SK-N-DZ (cell line): ENCODE measurements at regions not wholly inside any gene's neighbourhood (a gene's known extent, or its start where the extent isn't known, plus 50 kb on each side); places are given as distances from the start of the nearest gene placed in this dataset.

Source experiments
- DNase-seq: peaks from one replicate; pipeline ENCODE4 v3.0.0-alpha.2; 2015; ENCODE audit warnings: low spot score

DNA sequence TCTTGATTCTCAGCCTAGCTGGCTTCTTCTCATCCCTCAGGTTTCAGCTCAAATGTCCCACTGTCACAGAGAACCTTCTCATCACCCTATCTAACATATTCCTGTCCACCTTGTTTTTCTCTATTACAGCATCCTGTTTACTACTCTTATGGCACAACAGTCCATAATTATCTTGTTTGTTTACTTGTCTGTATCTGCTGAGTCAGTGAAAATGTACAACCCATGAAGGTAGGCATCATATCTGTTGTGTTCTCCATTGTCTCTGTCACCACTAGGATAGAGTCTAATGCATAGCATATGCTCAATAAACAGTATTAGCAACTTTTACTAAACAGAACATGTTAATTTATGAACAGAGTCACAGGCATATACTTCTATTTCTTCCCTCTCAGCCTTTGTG, 261.7 kb downstream of the ETAA1 start:
- no peak for DNase-seq

DNA sequence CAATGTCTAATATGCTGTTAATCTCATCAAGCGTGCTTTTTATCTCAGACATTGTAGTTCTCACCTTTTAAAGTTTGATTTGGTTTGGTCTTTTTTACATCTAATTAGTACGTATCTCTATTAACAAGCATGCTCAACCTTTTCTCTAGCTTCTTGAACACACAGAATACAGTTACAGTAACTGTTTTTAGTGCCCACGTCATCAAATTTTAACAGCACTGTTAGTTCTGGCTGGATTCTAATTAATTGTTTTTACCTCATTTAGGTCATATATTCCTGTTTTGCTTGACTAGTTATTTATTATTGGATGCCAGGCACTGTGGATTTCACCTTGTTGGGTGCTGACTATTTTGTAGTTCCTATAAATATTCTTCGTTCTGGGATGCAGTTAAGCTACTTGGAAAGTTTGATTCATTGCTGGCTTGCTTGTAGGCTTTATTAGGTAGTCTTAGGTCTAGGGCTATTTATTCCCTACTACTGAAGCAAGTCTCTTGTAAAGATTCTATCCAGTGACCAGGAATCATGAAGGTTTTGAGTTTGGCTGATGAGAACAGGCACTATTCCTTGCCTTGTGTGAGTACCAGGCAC, 263.0 kb downstream of the ETAA1 start:
- no peak for DNase-seq

DNA sequence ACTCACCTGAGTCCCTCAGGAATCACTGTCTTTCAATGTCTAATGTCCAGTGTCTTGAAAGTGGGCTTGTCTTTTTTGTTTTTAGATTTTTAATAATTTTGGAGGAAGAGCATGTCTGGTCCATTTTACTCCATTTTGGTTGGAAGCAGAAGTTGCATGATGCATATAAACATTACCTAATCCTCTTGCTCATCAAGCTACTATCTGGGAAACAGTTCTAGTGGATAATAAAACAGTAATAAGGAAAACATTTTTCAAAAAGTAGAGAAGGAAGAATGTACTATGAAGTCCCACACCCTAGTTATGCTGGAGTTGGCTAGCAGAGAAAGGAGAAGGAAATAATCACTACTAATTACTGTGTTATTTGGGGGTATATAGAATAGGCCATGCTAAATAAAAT, 263.7 kb downstream of the ETAA1 start:
- DNase-seq: no peak

DNA sequence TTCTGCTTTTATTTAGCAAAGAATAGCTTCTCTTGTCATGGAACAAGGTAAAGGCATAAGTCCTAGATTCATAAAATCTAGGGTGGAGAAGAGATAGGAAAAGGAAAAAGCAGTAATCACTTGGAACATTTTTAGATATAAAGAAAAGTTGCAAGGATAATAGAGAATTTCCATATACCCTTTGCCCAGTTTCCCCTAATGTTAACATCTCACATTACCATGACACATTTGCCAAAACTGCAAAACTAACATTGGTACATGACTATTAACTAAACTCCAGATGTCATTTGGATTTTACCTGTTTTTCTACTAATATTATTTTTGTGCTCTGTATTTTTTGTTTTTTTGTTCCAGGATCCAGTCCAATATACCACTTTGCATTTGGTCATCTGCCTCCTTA, 265.1 kb downstream of the ETAA1 start:
- DNase-seq: no peak

DNA sequence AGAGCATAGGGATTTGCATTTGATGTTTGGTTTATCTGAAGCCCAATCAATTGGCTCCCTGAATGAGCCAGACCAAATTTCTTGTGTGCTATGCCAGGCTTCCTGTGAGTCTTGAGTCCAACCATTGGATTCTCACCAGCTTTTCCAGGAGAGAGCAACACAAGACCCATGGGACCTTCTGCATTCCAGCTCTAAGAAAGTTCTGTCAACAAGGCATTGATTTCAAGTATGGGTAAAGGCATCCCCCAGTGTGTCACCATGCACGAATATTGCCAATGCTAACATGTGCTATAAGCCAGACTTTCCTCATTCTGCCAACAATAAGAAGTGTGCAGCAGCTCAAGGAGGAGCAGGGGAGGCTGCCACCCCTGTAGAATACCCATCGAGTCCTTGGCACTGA, 266.6 kb downstream of the ETAA1 start:
- no peak for DNase-seq

DNA sequence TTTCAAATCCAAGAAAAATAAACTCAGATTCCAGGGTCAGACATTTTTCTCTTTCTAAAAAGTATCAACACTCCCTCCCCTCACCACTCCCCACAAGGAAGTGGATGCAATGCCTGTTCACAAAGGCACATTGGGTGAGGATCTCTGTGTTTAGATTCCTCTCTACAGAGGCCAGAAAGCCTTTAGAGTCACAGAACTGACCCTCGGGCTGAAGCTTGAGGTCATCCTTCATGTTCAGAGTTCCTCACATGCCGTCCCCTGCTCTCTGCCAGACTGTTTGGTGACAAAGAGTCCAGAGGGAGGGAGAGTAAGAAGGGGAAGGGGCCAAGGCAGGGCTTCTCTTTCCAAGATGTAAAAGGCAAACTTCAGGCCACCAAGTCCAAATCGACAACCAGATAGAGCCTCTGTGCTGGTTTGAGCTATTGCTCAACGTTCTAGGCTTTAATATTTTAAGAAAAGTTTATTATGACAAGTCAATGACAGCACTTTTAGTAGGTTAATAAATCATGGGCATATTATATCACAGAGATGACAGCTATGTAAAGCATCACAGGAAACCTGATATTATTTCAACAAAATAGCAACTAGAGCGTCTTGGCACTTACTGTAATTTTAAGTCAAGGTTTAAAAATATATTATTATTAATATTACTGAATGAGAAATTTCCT, 269.4 kb downstream of the ETAA1 start:
- DNase-seq: no peak

DNA sequence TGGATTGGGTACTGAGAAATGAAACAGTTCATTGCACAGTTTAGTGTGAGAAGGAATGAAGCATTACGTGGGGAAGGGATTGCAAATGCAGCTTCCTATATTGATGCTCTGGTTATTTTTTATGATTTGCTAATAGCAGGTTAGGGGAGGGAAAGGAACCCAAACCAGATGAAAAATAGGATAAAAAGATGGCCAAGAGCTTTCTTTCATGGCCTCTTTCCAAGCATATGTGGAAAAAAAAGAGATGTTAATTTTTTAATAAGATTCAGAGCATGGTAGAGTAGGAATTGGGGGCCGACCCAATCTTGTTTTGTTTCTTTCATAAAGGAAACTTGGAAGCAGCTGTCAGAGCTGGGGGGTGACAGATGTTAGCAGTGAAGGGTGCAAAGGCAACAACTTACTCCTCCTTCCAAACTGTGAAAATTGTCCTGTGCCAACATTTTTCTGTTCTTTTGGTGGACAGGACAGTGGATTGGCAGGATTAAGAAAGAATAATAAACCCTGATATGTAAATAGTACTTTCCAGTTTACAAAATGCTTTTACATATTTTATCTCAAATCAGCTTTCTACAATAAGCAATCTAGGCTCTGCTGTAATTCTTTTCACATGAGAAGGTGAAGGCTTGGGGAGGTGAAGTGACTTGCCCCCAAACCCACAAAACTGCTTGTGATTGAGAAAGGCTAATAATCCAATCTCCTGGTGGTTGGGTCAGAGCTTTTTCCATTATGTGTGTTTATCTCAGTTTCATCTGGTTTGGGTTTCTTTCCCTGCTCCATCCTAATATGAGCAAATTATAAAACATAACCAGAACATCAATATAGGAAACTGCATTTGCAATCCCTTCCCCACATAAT, 270.1 kb downstream of the ETAA1 start:
- no peak for DNase-seq

DNA sequence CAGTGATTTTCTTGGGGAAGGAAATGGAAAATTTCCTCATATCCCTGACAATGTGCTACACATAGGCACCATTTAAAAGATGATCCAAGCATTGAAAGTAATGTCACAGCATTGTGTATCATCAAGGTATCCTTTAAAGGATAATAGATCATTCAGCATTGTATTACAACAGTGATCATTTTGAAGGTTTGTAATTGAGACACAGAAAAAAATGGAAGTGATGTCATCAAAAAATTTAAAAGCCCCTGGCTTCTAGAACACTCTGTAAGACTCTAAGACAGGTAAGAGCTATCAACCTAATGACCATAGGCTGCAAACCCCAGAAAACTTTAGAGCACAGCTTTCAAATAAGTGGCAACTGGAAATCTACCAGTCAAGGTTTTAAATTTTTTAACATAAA, 271.4 kb downstream of the ETAA1 start:
- DNase-seq: no peak

DNA sequence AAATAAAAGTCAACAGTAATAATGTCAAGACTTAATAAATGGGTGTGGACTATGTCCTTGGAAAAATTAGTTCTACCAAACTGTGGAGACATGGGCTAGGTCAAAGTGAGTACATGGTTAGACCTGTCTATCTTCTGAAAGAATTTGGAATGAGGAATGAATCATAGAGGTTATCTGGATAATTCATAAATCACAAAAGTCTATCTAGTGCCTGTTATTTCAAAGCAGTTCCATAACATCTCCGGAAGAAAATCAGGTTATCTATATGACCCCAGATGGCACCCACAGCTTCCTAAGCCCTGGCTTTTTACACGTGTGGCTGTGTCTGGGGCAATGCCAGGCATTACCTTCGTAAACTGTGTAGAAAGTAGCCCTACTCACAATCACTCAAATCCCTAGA, 272.0 kb downstream of the ETAA1 start:
- no peak for DNase-seq

DNA sequence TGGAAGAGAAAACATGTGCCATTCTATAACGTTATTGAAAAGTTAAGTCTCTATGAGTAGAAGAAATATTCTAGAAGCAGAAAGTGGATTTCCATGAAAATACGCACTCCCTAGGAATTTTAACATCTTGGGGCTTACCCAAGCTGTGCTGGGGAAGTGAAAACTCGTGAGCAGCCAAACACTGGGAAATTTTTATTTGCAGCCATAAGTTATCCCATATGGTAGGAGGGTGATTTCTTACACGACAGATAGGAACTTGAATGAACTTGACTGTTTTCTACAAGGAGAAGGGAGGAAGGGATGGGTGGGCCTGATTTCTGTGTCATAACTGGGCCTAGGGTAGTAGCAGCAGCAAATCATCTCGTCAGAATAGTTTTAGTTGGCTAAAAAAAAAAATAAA, 272.6 kb downstream of the ETAA1 start:
- no peak for DNase-seq

DNA sequence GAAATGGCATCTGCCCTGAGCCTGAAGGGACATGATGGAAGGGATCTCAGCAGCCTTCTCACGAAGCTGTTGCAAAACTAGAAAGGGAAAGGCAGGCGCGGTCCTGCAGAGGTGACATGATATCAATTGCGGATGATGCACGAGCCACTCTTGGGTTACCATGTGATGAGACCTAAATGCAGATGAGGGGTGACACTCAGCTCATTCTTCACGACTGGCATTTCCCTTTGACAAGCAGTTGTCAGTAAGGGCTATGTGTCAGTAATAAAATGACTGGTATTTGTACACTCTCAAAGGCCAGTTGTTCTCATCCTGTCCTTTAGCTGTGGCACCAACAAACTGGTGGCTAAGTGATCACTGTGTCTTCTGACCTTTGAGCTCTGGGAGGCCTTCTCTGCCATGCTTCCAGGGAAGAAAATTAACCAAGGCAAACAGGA, 273.6 kb downstream of the ETAA1 start:
- DNase-seq: no peak

DNA sequence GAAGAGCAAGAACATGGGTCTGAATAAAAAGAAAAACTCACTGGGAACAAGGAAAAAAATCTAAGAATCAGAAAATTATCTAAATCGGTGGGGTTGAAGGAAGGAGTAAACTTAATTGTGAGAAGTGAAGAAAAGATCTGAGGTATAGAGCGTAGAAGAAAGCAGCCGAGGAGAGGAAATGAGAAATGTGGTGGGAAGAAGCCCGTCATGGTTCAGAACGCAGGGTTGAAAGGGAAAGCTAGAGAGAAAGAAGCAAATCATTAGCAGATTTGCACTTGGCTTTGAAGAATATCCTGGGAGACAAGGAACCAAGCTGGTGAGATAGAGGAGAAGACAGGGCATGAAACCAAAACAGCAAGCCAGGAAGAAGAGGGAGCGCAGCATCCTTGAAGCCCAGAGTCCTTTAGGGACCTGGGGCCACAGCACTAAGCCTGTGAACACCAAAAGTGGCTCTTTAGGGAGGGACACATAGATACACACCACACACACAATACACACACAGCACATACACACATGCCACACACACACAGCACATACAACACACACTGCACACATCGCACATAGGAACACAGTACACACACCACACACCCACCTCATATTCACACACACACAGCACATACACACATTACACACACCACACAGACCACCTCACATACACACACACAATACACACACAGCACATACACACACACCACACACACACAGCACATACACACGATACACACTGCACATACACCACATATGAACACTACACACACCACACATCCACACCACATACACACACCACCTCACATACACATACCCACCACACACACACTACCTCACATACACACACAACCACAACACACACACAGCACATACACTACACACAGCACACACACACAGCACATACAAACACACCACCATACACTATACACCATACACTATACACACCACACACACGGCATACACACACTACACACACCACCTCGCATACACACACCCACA, 274.6 kb downstream of the ETAA1 start:
- DNase-seq: no peak

DNA sequence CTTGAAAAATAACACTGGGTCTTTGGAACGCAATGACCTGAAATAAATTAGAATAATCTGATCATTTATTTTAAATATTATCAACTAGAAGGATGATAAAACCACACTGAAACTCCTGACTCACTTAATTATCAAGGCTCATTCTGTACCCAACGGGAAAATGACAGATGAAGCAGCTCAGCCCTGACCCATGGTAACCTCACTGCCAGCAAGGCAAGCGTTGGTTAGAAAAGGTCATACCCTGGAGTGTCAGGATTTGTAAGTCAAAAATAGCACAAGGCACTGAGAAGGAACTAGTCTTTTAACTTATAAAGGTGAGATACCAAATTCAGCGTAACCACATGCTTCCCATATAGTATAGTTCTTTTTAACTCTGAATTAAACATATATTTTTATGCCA, 277.5 kb downstream of the ETAA1 start:
- no peak for DNase-seq

DNA sequence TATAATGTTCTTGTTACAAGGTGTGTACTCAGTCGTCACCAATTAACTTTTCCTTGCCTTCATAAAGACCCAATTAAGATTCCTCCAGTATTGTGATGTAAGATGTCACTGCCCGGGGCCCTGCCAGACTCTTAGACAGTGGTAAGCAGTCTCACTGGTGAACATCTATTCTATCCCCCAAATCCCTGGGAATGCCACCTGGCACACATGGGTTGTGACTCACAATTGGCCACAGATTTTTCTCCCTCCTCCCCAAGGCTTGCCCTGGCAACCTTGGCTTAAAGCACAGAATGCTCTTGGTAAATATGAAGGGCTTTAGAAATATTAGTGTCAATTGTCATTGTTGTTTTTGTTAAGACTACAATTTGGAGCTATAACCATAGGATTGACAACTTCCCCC, 287.9 kb downstream of the ETAA1 start:
- no peak for DNase-seq

DNA sequence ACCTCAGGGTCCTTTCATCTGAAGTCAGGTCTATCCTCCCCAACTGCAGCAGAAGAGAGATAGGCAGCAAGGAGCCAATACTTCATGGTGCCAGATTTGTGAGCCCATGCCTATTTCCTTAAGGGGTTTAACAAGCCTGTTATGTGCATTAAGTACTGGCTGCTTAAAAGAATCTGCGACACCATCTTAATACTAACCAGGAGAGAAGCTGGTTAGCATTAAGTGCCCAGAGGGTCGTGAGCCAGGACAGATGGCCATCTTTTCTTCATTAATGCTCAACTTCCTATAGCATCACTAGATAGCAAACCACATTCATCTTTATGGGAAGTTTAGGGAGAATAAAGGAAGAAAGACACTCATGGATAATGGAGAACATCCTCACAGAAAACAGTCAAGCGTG, 289.1 kb downstream of the ETAA1 start:
- no peak for DNase-seq

DNA sequence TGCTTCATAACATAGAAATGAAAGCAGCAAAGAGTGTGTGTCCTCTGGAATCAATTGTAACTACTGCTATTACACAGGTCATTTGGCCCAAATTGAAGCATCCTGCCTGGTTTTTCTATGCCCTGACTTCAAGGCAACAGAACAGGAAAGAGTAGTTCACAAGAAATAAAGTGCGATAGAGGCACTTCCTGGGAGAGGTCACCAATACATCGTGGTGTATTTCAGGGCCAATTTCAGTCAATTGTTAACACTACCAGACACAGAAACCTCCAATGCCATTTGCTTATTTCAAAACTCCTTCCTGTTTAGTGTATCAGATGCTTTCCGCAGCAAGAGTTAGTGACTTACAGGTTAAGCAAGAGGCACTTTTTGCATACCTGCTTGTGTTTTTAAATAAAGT, 292.1 kb downstream of the ETAA1 start:
- DNase-seq: no peak

DNA sequence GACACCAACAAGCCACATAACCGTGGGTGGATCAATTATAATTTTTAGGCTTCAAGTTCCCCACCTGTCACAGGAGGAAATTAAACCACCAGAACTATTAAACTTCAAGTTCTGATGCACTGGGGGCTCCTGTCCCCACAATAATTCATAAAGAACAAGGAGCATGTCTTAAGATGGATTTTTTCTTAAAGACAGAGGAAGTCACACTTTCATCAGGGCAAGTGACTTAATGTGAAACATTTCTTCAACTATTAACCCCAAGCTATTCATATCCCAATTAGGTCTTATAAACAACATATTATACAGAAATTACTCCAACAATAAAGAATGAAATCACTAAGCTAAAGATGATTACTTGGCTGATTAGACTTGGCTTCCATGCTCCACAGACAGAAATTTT, 292.5 kb downstream of the ETAA1 start:
- DNase-seq: no peak

DNA sequence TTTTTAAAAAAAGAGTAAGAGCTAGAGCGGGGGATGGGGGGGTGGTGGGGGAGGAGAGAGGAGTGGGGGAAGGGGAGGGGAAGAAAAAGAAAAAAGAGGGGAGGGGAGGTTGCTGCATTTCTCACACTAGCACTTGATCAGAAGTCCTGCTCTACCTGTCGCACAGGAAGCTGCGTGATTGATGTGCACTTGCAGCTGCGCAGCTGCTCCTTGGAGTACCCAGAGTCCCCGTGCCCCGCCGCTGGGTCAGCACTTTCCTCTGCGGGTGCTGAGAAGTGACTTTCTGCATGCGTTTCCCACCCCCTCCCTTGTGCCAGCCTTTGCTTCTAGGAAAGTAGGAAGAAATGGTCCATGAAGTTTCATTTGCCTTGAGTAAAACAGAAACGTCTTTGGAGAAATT, 297.3 kb downstream of the ETAA1 start:
- no peak for DNase-seq

DNA sequence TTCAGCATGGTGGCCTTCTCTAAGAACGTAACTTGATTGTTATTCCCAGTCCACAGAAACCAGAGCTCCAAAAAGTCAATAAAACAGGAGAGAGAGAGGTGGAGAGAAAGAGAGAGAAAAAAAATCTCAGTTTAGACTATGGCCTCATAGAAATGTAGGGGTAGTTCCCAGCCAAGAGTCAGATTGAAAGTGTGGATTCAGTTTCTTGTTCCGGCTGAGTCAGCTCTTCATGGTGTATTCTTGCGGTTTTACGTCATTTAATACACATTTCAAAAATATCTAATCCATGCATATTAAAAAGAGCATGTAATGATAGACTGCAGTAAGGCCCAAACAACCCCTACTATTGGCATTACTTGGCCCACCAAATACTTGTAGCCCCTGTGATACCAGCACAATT, 303.9 kb downstream of the ETAA1 start:
- DNase-seq: peak; percentile 55

DNA sequence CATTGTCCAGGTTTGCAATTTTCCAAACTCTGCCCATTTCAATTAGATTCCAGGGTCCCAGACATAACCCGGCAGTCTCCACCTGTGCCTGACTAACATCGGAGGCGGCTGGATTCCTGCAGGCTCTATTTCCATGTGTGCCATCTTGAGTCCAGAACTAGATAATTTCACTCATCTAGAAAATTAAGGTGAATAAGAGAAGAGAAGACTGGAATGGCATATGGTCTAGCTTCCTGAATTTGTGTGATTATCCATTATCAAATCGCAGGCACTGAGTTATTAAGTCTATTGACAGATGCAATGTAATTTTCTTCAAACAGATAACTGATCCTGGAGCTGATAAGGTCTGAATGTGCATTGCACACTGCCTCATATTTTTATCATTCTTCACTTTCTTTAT, 305.2 kb downstream of the ETAA1 start:
- peak; percentile 98 for DNase-seq

DNA sequence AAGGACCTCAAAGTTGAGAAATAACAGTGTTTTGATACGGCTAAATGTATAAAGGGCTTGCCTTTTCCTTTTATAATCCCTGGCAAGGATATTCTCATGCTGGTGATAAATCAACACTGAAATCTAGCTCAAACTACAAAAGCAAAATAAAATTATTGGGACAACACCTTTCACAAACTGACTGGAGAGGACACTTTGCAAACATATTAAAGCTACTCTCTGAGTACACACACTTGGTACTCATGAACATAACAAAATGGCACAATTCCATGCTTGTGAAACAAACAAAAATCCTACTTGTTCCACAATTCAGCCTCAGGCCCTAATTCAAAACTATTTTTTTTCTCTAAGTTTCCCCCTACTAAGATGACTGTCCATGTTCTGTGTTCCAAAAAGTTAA, 305.8 kb downstream of the ETAA1 start:
- DNase-seq: no peak

DNA sequence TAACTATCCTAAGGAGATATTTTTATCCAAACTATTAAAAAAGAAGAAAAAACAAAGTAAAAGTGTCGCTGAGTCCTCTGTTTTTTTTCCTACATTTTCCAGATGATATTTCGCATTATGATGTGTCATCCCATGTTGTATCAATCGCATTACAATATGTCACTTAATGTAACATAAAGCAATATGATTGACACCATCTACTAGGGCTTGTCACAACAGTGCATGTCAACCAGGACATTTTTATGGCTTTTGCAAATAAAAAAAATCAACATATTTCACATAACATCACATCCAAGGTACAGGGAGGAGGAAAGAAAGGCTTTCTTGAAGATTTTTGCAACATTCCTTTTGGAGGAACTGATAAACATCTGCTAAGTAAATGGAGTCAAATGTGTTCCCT, 308.9 kb downstream of the ETAA1 start:
- no peak for DNase-seq
